HuH-7.5 (cell line): ENCODE measurements at regions not wholly inside any gene's neighbourhood (a gene's known extent, or its start where the extent isn't known, plus 50 kb on each side); places are given as distances from the start of the nearest gene placed in this dataset.

Experiments used
- DNase-seq: peaks from one replicate; pipeline ENCODE4 v3.0.0; 2011; ENCODE audit warnings: low spot score

- DNase-seq: no peak
Measured at GRCh38 chr1:59061876-59062275, 235.0 kb upstream of the FGGY start.

- no peak for DNase-seq
Measured at GRCh38 chr1:59062743-59063142, 234.2 kb upstream of the FGGY start.

DNA sequence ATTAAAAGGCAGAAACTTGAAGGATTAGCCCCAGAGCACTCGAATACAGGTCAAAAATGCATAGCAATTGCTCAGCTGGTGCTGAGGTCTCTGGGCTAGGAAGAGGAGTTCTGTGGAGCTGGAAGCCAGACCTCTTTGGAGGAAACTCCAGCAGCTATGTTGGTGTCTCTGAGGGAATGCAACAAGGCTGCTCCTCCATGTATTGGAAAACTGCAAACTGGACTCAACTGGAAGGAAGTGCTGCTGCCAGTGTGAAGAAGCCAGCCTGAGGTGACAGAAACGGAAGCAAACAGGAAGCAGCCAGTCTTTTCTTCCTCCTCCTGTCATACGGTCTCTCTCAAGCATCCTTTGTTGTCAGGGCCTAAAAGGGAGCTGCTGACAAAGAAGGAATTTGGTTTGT is 233.4 kb upstream of the FGGY start:
- no peak for DNase-seq

DNA sequence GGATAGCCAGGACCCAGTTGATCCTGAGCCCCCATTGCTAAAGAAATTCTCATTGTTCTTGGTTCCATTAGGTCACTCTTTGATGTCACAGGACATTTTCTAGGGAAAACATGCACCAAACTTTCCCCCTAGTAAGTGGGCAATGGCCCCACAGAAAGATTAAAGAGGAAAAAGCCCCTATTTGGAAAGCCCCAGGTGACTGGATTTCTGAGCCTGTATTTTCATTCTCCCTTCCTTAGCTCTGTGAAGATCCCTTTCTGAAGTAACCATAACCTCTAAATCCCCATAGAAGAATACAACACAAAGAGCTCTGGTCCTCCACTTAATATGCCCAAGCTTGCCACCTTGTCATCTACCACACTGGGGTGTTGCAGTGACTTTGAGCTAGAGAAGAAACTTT is 232.3 kb upstream of the FGGY start:
- DNase-seq: no peak

GRCh38 chr1:59066236-59066635 is 230.7 kb upstream of the FGGY start:
- DNase-seq: no peak

GRCh38 chr1:59070610-59071009 is 226.3 kb upstream of the FGGY start:
- DNase-seq: no peak

- DNase-seq: no peak
Measured at GRCh38 chr1:59071289-59071688, 225.6 kb upstream of the FGGY start.

- no peak for DNase-seq
Measured at GRCh38 chr1:59071876-59072582, 224.9 kb upstream of the FGGY start.

DNA sequence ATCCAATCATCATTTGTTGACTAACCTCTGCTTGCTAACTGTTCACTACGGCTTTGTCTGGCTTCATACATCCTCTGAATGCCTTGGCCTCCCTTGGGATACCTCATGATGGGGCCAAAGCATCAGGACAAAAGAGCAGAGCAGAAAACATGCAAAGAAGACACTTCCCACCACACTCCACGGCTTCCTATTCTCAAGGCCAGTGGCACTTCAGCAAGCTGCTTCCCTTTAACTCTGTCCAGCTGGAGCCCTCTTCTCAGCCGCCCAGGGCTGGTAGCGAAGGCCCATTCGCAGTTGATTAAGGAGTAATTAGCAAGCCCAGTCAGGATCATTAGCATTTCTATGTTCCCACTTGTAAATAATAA is 224.3 kb upstream of the FGGY start:
- DNase-seq: no peak

GRCh38 chr1:59074598-59074997 is 222.3 kb upstream of the FGGY start:
- DNase-seq: no peak

GRCh38 chr1:59075021-59075420 is 221.9 kb upstream of the FGGY start:
- no peak for DNase-seq

- no peak for DNase-seq
Measured at GRCh38 chr1:59076612-59077011, 220.3 kb upstream of the FGGY start.

DNA sequence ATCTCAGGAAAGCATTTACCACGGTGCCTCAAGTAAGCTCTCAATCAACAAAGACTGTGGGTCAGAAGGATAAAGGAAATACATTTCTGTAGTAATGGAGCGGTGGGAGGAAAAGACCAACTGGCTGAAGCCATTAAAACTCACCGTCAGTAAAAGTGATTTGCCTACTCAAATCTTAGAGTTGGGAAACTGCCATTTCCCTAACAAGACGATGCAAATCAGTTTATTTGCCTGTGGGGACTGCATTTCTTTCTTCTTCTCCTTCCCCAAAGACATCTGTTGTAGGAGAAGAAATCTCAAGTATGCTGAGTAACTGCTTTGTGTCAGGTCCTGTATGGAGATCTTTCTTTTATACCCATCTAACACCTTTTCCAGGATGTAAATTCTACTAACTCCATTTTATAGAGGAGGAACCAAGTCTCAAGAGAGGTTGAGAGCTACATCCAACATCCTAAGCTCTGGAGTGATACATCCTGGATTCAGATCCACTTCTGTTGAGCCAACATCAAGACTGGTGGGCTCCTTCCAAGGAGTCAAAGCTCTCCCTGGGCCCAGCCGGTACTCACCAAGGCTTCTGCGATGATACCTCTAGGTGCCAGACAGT is 219.3 kb upstream of the FGGY start:
- DNase-seq: no peak

DNA sequence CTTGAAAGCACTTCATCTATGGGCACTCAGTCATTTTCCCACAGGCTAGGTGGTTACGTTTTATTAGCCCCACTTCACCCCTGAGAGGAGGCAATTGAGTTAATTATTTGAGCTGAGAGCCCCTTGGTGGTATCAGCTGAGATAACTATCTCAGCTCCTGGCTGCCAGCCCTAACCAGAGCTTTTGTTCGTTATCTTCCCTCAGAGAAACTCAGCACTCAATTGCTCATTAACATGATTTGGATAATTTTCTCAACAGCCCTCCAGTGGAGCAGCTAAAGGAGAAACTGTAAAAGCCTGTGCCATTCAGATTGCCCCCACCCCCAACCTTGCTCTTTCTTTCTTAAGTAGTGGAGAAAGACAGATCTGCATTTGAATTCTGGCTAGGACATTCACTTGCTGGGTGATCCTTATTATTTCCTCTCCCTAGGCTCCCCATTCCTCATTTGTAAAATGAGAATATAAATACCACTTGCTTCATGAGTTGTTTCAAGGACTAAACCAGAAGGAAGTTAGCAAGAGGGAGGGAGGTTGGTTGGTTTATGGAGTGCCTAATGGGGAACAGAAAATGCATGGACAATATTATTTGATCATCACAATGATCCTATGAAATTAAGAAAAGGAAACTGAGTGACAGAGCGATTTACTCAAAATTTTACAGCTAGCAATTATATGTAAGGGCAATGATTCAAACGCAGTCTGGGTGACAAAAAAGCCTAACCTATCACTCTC is 218.7 kb upstream of the FGGY start:
- DNase-seq: no peak

DNA sequence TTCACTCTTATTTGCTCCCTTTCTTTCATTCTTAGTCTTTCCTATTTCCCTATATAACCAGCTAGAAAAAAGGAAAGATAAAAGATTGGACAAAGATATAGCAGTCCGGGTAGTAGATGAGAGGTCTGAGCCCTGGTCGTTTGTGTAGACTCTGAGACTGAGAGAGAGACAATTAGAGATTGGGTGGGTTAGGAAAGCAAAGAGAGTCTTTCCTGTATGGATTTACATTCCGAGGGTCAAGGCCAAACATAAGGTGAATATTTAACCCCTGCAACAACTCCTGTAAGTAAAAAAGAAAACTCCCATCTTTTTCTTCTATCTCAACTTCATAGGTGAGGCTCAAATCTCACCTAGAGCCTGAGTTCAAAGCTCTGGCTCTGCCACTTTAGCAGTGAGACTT is 218.0 kb upstream of the FGGY start:
- DNase-seq: no peak

GRCh38 chr1:59079434-59080140 is 217.3 kb upstream of the FGGY start:
- no peak for DNase-seq

GRCh38 chr1:59081181-59081580 is 215.7 kb upstream of the FGGY start:
- DNase-seq: no peak

GRCh38 chr1:59081795-59082194 is 215.1 kb upstream of the FGGY start:
- DNase-seq: no peak

- DNase-seq: no peak
Measured at GRCh38 chr1:59083946-59084865, 212.7 kb upstream of the FGGY start.

GRCh38 chr1:59085101-59085500 is 211.8 kb upstream of the FGGY start:
- DNase-seq: no peak

GRCh38 chr1:59089036-59089798 is 207.7 kb upstream of the FGGY start:
- DNase-seq: no peak
